Mononuclear cell (primary cell): ENCODE measurements at regions not wholly inside any gene's neighbourhood (a gene's known extent, or its start where the extent isn't known, plus 50 kb on each side); places are given as distances from the start of the nearest gene placed in this dataset.

ENCODE experiments used
- H3K27me3 ChIP-seq: 2 replicates; pipeline ENCODE4 v1.6.0; 2011; ENCODE audit warnings: low read length, control low read depth; ENCODE audit not compliant: insufficient read depth
- H3K4me1 ChIP-seq: 2 replicates; pipeline ENCODE4 v1.5.1; 2011; ENCODE audit warnings: mild to moderate bottlenecking, low read length, control low read depth; ENCODE audit not compliant: insufficient read depth
- H3K4me3 ChIP-seq: 2 replicates; pipeline ENCODE4 v1.5.1; 2011; ENCODE audit warnings: mild to moderate bottlenecking, low read length, moderate library complexity
- H3K9me3 ChIP-seq: 2 replicates; pipeline ENCODE4 v1.5.1; 2011; ENCODE audit warnings: low read depth, mild to moderate bottlenecking, control low read depth, low read length

- Histone ChIP-seq H3K27me3 (no peaks in the 10 kb centered on the region), H3K9me3 (no peaks in the 10 kb centered on the region), H3K4me1 (peaks cover 18% of the 10 kb centered on the region), H3K4me3 (no peak overlapping the region)
Observed at GRCh38 chr12:3966376-3966775, 93.2 kb upstream of the PARP11 start.

GRCh38 chr12:3965046-3965445 is 91.8 kb upstream of the PARP11 start:
- no peaks in the 10 kb centered on the region for H3K27me3 ChIP-seq
- H3K9me3 ChIP-seq = no peaks in the 10 kb centered on the region
- no peak overlapping the region for H3K4me3 ChIP-seq
- H3K4me1 ChIP-seq = peaks cover 18% of the 10 kb centered on the region

- Histone ChIP-seq H3K4me3 (no peak overlapping the region), H3K9me3 (no peaks in the 10 kb centered on the region), H3K27me3 (no peaks in the 10 kb centered on the region), H3K4me1 (peaks cover 18% of the 10 kb centered on the region)
Observed at GRCh38 chr12:3964439-3964838, 91.2 kb upstream of the PARP11 start.

GRCh38 chr12:3962631-3963483 is 89.7 kb upstream of the PARP11 start:
- no peaks in the 10 kb centered on the region for H3K9me3 ChIP-seq
- H3K4me1 ChIP-seq = peaks cover 18% of the 10 kb centered on the region
- no peak overlapping the region for H3K4me3 ChIP-seq
- H3K27me3 ChIP-seq = no peaks in the 10 kb centered on the region

- Histone ChIP-seq H3K4me1 (peaks cover 18% of the 10 kb centered on the region), H3K27me3 (no peaks in the 10 kb centered on the region), H3K9me3 (no peaks in the 10 kb centered on the region), H3K4me3 (no peak overlapping the region)
Observed at GRCh38 chr12:3961591-3961990, 88.4 kb upstream of the PARP11 start.

- H3K27me3 ChIP-seq = no peaks in the 10 kb centered on the region
- H3K4me3 ChIP-seq = no peak overlapping the region
- peaks cover 18% of the 10 kb centered on the region for H3K4me1 ChIP-seq
- H3K9me3 ChIP-seq = no peaks in the 10 kb centered on the region
Observed at GRCh38 chr12:3959799-3960560, 86.8 kb upstream of the PARP11 start.

GRCh38 chr12:3958534-3958933 is 85.3 kb upstream of the PARP11 start:
- Histone ChIP-seq H3K9me3 (no peaks in the 10 kb centered on the region), H3K4me3 (no peak overlapping the region), H3K27me3 (no peaks in the 10 kb centered on the region), H3K4me1 (peaks cover 18% of the 10 kb centered on the region)

- Histone ChIP-seq H3K4me3 (no peak overlapping the region), H3K27me3 (no peaks in the 10 kb centered on the region), H3K9me3 (no peaks in the 10 kb centered on the region), H3K4me1 (peaks cover 28% of the 10 kb centered on the region)
Observed at GRCh38 chr12:3951380-3952135, 78.4 kb upstream of the PARP11 start.

- Histone ChIP-seq H3K9me3 (no peaks in the 10 kb centered on the region), H3K4me1 (peaks cover 31% of the 10 kb centered on the region), H3K4me3 (no peak overlapping the region), H3K27me3 (no peaks in the 10 kb centered on the region)
Observed at GRCh38 chr12:3950714-3951320, 77.6 kb upstream of the PARP11 start.

- H3K27me3 ChIP-seq = no peaks in the 10 kb centered on the region
- peaks cover 31% of the 10 kb centered on the region for H3K4me1 ChIP-seq
- no peaks in the 10 kb centered on the region for H3K9me3 ChIP-seq
- H3K4me3 ChIP-seq = no peak overlapping the region
Observed at GRCh38 chr12:3947781-3948180, 74.6 kb upstream of the PARP11 start.

- no peaks in the 10 kb centered on the region for H3K9me3 ChIP-seq
- no peak overlapping the region for H3K4me3 ChIP-seq
- peaks cover 25% of the 10 kb centered on the region for H3K4me1 ChIP-seq
- H3K27me3 ChIP-seq = no peaks in the 10 kb centered on the region
Observed at GRCh38 chr12:3945671-3946070, 72.5 kb upstream of the PARP11 start.

- peaks cover 20% of the 10 kb centered on the region for H3K4me1 ChIP-seq
- no peaks in the 10 kb centered on the region for H3K9me3 ChIP-seq
- no peaks in the 10 kb centered on the region for H3K27me3 ChIP-seq
- H3K4me3 ChIP-seq = no peak overlapping the region
Observed at GRCh38 chr12:3944620-3945019, 71.4 kb upstream of the PARP11 start.

GRCh38 chr12:3938042-3938544 is 64.9 kb upstream of the PARP11 start:
- Histone ChIP-seq H3K4me1 (peaks cover 15% of the 10 kb centered on the region), H3K9me3 (no peaks in the 10 kb centered on the region), H3K4me3 (no peak overlapping the region), H3K27me3 (no peaks in the 10 kb centered on the region)

- no peaks in the 10 kb centered on the region for H3K27me3 ChIP-seq
- H3K9me3 ChIP-seq = no peaks in the 10 kb centered on the region
- H3K4me3 ChIP-seq = no peak overlapping the region
- H3K4me1 ChIP-seq = peaks cover 24% of the 10 kb centered on the region
Observed at GRCh38 chr12:3935078-3935477, 61.9 kb upstream of the PARP11 start.
